ENCODE measurements at regions not wholly inside any gene's neighbourhood (a gene's known extent, or its start where the extent isn't known, plus 50 kb on each side); places are given as distances from the start of the nearest gene placed in this dataset.

DNA sequence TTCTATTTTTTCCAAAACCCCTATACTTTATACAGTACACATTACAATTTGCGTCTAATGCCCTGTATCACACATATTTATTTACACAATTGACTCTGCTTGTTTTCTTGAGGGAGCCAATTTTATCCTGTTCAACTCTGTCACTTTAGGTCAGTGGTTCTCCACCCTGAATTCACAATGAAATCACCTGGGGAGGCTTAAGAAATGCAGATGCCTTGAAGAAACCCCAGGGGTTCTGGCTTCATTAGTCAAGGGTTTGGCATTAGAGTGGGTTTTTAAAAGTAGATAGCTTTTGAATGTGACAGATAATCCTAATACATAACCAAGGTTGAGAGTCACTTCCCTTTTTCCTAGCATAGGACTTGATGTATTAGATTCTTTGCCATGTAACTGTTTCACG lies 398.6 kb upstream of the ERCC4 start:
- intact Hi-C loops (cut with micrococcal nuclease; ENCODE audit: unreplicated experiment), result no loop called here
- Histone ChIP-seq H3K79me2 (ENCODE audit: insufficient read depth, low read depth, low read length) (no peaks in the 10 kb centered on the region), H3K27ac (ENCODE audit: low read depth, low read length, poor library complexity, severe bottlenecking) (no peak overlapping the region), H3K4me3 (ENCODE audit: low read depth, low read length, poor library complexity, severe bottlenecking) (no peak overlapping the region), H4K20me1 (ENCODE audit: insufficient read depth, low read length) (no peaks in the 10 kb centered on the region), H3K4me2 (ENCODE audit: low read length) (no peak overlapping the region), H3K9me2 (ENCODE audit: insufficient read depth, low read length) (no peaks in the 10 kb centered on the region), H2AFZ (ENCODE audit: low read length) (no peak overlapping the region), H3K9me3 (ENCODE audit: low read length) (no peaks in the 10 kb centered on the region), H3K36me3 (ENCODE audit: insufficient read depth, low read length) (no peaks in the 10 kb centered on the region), H3K4me1 (ENCODE audit: insufficient read depth, low read length, poor library complexity, severe bottlenecking) (no peaks in the 10 kb centered on the region)
- no TSS peak for BruUV-seq (replicated peaks)
- ChIA-PET CTCF (ENCODE audit: unreplicated experiment) (no interaction called here), POLR2A (no interaction called here)
- no peak for DNase-seq (ENCODE audit: low spot score)
- TF ChIP-seq, protein P1, sequence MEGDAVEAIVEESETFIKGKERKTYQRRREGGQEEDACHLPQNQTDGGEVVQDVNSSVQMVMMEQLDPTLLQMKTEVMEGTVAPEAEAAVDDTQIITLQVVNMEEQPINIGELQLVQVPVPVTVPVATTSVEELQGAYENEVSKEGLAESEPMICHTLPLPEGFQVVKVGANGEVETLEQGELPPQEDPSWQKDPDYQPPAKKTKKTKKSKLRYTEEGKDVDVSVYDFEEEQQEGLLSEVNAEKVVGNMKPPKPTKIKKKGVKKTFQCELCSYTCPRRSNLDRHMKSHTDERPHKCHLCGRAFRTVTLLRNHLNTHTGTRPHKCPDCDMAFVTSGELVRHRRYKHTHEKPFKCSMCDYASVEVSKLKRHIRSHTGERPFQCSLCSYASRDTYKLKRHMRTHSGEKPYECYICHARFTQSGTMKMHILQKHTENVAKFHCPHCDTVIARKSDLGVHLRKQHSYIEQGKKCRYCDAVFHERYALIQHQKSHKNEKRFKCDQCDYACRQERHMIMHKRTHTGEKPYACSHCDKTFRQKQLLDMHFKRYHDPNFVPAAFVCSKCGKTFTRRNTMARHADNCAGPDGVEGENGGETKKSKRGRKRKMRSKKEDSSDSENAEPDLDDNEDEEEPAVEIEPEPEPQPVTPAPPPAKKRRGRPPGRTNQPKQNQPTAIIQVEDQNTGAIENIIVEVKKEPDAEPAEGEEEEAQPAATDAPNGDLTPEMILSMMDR (conservative IDR thresholded peaks at IDR 0.05; ENCODE audit: low read length), result no peak
- TF ChIP-seq EZH2phosphoT487 (IDR thresholded peaks at IDR 0.05; ENCODE audit: borderline replicate concordance, low read depth, low read length), result no peak

DNA sequence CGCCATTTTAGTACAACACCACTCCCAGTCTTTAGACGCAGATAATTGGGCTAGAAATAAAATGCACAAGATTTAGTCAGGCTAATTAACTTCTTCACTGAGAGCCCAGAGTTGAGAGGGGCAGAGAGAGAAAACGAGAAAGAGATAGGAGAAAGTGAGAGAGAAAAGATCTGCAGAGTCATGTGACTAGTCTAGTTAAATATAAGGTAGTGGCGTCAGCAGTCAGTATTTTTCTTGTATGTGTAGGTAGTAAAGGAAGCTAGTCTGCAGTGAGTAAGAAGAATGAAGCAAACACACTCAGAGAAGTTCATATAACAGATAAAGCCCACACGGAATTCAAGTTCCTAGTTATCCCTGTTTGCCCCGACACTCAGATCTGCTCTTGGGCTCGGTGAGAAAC lies 392.6 kb upstream of the ERCC4 start:
- ChIA-PET CTCF (ENCODE audit: unreplicated experiment) (no interaction called here), POLR2A (no interaction called here)
- peaks cover 4% of the 10 kb centered on the region for H3K4me1 ChIP-seq (ENCODE audit: insufficient read depth, low read length, poor library complexity, severe bottlenecking)
- no peaks in the 10 kb centered on the region for H4K20me1 ChIP-seq (ENCODE audit: insufficient read depth, low read length)
- H3K9me3 ChIP-seq (ENCODE audit: low read length), result no peaks in the 10 kb centered on the region
- intact Hi-C loops (cut with micrococcal nuclease; ENCODE audit: unreplicated experiment), result no loop called here
- H2AFZ ChIP-seq (ENCODE audit: low read length), result no peak overlapping the region
- H3K36me3 ChIP-seq (ENCODE audit: insufficient read depth, low read length), result no peaks in the 10 kb centered on the region
- no peak for TF ChIP-seq EZH2phosphoT487 (IDR thresholded peaks at IDR 0.05; ENCODE audit: borderline replicate concordance, low read depth, low read length)
- TF ChIP-seq, protein P1 (conservative IDR thresholded peaks at IDR 0.05; ENCODE audit: low read length), result no peak
- no peak overlapping the region for H3K4me3 ChIP-seq (ENCODE audit: low read depth, low read length, poor library complexity, severe bottlenecking)
- no peak overlapping the region for H3K27ac ChIP-seq (ENCODE audit: low read depth, low read length, poor library complexity, severe bottlenecking)
- BruUV-seq (replicated peaks), result no TSS peak
- no peak overlapping the region for H3K4me2 ChIP-seq (ENCODE audit: low read length)
- no peaks in the 10 kb centered on the region for H3K9me2 ChIP-seq (ENCODE audit: insufficient read depth, low read length)
- DNase-seq (ENCODE audit: low spot score), result no peak
- no peaks in the 10 kb centered on the region for H3K79me2 ChIP-seq (ENCODE audit: insufficient read depth, low read depth, low read length)

DNA sequence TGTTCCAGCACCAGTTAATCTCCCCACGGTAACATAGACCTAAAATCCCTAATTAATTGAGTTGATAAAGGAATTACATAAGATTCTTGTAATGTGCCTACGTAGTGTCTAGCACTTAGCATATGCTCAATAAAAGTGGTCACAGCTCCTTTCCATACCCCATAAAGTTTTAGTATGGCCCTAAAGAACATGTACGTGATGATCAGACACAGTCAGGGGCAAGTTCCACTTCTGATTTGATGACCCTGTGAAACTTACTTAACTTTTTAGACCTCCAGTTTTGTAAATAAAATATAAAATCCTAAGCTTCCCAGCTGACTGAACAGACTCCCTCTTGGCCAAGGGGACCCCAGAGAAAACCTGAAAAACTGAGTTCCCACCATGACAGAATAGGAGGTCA lies 391.3 kb upstream of the ERCC4 start:
- no peak for DNase-seq (ENCODE audit: low spot score)
- no peaks in the 10 kb centered on the region for H4K20me1 ChIP-seq (ENCODE audit: insufficient read depth, low read length)
- H3K9me2 ChIP-seq (ENCODE audit: insufficient read depth, low read length), result no peaks in the 10 kb centered on the region
- H2AFZ ChIP-seq (ENCODE audit: low read length), result no peak overlapping the region
- H3K36me3 ChIP-seq (ENCODE audit: insufficient read depth, low read length), result no peaks in the 10 kb centered on the region
- no TSS peak for BruUV-seq (replicated peaks)
- no peaks in the 10 kb centered on the region for H3K79me2 ChIP-seq (ENCODE audit: insufficient read depth, low read depth, low read length)
- no peak overlapping the region for H3K4me2 ChIP-seq (ENCODE audit: low read length)
- peaks cover 4% of the 10 kb centered on the region for H3K4me1 ChIP-seq (ENCODE audit: insufficient read depth, low read length, poor library complexity, severe bottlenecking)
- H3K9me3 ChIP-seq (ENCODE audit: low read length), result no peaks in the 10 kb centered on the region
- H3K27ac ChIP-seq (ENCODE audit: low read depth, low read length, poor library complexity, severe bottlenecking), result no peak overlapping the region
- H3K4me3 ChIP-seq (ENCODE audit: low read depth, low read length, poor library complexity, severe bottlenecking), result no peak overlapping the region
- intact Hi-C loops (cut with micrococcal nuclease; ENCODE audit: unreplicated experiment), result no loop called here
- ChIA-PET CTCF (ENCODE audit: unreplicated experiment) (no interaction called here), POLR2A (interaction anchor here (0.6 kb wide), 1 partner anchor 27 kb away, joined by 4 read pairs; no protein-coding TSS in a partner anchor)
- TF ChIP-seq, protein P1 (conservative IDR thresholded peaks at IDR 0.05; ENCODE audit: low read length), result no peak
- no peak for TF ChIP-seq EZH2phosphoT487 (IDR thresholded peaks at IDR 0.05; ENCODE audit: borderline replicate concordance, low read depth, low read length)

Data from OCI-LY7 (cell line).